ENCODE measurements at regions not wholly inside any gene's neighbourhood (a gene's known extent, or its start where the extent isn't known, plus 50 kb on each side); places are given as distances from the start of the nearest gene placed in this dataset.
"Not testable (repeated sequence)": the region's sequence is repeated elsewhere in the genome, so short reads cannot be mapped to it uniquely, and the experiment has no call there.

DNA sequence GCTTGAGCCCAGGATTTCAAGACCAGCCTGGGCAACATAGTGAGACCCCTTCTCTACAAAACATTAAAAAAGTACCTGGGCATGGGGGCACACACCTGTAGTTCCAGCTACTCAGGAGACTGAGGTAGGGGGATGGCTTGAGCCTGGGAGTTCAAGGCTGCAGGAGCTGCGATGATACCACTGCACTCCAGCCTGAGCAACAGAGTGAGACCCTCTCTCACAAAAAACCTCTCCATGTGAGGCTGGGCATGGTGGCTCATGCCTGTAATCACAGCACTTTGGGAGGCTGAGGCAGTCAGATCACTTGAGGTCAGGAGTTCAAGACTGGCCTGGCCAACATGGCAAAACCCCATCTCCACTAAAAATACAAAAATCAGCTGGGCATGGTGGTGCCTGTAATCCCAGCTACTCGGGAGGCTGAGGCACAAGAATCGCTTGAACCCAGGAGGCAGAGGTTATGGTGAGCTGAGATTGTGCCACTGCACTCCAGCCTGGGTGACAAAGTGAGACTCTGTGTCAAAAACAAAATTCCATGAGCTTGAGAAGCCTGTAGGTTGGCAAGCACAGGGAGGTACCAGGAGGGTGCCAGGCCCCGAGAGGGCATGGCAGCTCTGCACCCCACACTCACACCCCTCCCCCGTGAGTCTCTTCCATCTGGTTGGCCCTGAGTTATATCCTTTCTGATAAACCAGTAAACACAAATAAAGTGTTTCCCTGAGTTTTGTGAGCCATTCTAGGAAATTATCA is 88.8 kb downstream of the KCNJ18 start:
- TF ChIP-seq SNAI2 (CRISPR knock-in tag; IDR thresholded peaks at IDR 0.05); PPARA (CRISPR knock-in tag; IDR thresholded peaks at IDR 0.05; ENCODE audit: borderline replicate concordance): not testable (repeated sequence)

Data from SK-N-SH treated with all-trans-retinoic acid at 6 μM for 48 hours (cell line).